ENCODE measurements at regions not wholly inside any gene's neighbourhood (a gene's known extent, or its start where the extent isn't known, plus 50 kb on each side); places are given as distances from the start of the nearest gene placed in this dataset.
"Not testable (repeated sequence)": the region's sequence is repeated elsewhere in the genome, so short reads cannot be mapped to it uniquely, and the experiment has no call there.

- no peak for TF ChIP-seq CTCF (IDR thresholded peaks at IDR 0.05; ENCODE audit: borderline replicate concordance)
- no peak for DNase-seq
- no peaks in the 10 kb centered on the region for H3K36me3 ChIP-seq
- no peaks in the 10 kb centered on the region for H3K4me1 ChIP-seq
- no peak overlapping the region for H3K4me3 ChIP-seq
- no peaks in the 10 kb centered on the region for H3K9me3 ChIP-seq (replicated peaks)
- no peak overlapping the region for H3K27ac ChIP-seq (replicated peaks)
- H3K27me3 ChIP-seq (ENCODE audit: low read depth) = no peaks in the 10 kb centered on the region
- intact Hi-C loops (cut with micrococcal nuclease) = no loop called here
Observed at GRCh38 chr6:103715269-103715668, 1144.5 kb downstream of the HACE1 start.

- intact Hi-C loops (cut with micrococcal nuclease) = not testable (repeated sequence)
Observed at GRCh38 chr6:103709236-103709635, 1150.5 kb downstream of the HACE1 start.

GRCh38 chr6:103707596-103708325 is 1152.0 kb downstream of the HACE1 start:
- Histone ChIP-seq H3K4me3 (no peak overlapping the region), H3K27me3 (ENCODE audit: low read depth) (no peaks in the 10 kb centered on the region), H3K36me3 (no peaks in the 10 kb centered on the region), H3K4me1 (no peaks in the 10 kb centered on the region), H3K9me3 (replicated peaks) (no peaks in the 10 kb centered on the region), H3K27ac (replicated peaks) (no peak overlapping the region)
- no peak for DNase-seq
- TF ChIP-seq CTCF (IDR thresholded peaks at IDR 0.05; ENCODE audit: borderline replicate concordance) = no peak
- intact Hi-C loops (cut with micrococcal nuclease) = no loop called here

More at GRCh38 chr6:103709236-103709635, 1150.5 kb downstream of the HACE1 start:
- not testable (repeated sequence) for H3K27ac ChIP-seq (replicated peaks); DNase-seq; H3K9me3 ChIP-seq (replicated peaks); H3K36me3 ChIP-seq; H3K4me3 ChIP-seq; H3K27me3 ChIP-seq (ENCODE audit: low read depth); H3K4me1 ChIP-seq

GRCh38 chr6:103699769-103700168 is 1160.0 kb downstream of the HACE1 start:
- Histone ChIP-seq H3K9me3 (replicated peaks) (no peaks in the 10 kb centered on the region), H3K36me3 (no peaks in the 10 kb centered on the region), H3K27me3 (ENCODE audit: low read depth) (no peaks in the 10 kb centered on the region), H3K27ac (replicated peaks) (no peak overlapping the region), H3K4me1 (no peaks in the 10 kb centered on the region), H3K4me3 (no peak overlapping the region)
- no peak for TF ChIP-seq CTCF (IDR thresholded peaks at IDR 0.05; ENCODE audit: borderline replicate concordance)
- DNase-seq = no peak
- intact Hi-C loops (cut with micrococcal nuclease) = no loop called here

- Histone ChIP-seq H3K36me3 (no peaks in the 10 kb centered on the region), H3K4me3 (no peak overlapping the region), H3K27me3 (ENCODE audit: low read depth) (no peaks in the 10 kb centered on the region), H3K9me3 (replicated peaks) (no peaks in the 10 kb centered on the region), H3K4me1 (no peaks in the 10 kb centered on the region), H3K27ac (replicated peaks) (no peak overlapping the region)
- no peak for DNase-seq
- intact Hi-C loops (cut with micrococcal nuclease) = no loop called here
- no peak for TF ChIP-seq CTCF (IDR thresholded peaks at IDR 0.05; ENCODE audit: borderline replicate concordance)
Observed at GRCh38 chr6:103687430-103687829, 1172.3 kb downstream of the HACE1 start.

GRCh38 chr6:103680116-103680515 is 1179.6 kb downstream of the HACE1 start:
- TF ChIP-seq CTCF (IDR thresholded peaks at IDR 0.05; ENCODE audit: borderline replicate concordance) = no peak
- Histone ChIP-seq H3K36me3 (no peaks in the 10 kb centered on the region), H3K4me3 (no peak overlapping the region), H3K27me3 (ENCODE audit: low read depth) (no peaks in the 10 kb centered on the region), H3K9me3 (replicated peaks) (peaks cover 6% of the 10 kb centered on the region), H3K4me1 (no peaks in the 10 kb centered on the region), H3K27ac (replicated peaks) (no peak overlapping the region)
- DNase-seq = no peak
- intact Hi-C loops (cut with micrococcal nuclease) = no loop called here

Data from left ventricle myocardium inferior (tissue), 1 donor.